Heart right ventricle (tissue), 16 donors: ENCODE measurements at regions not wholly inside any gene's neighbourhood (a gene's known extent, or its start where the extent isn't known, plus 50 kb on each side); places are given as distances from the start of the nearest gene placed in this dataset.

ENCODE experiments used
- ATAC-seq, 8 donors: fragments of 200-7000 bp; cut with Tn5 transposase; one replicate each; pipeline ENCODE4 v1.9.1; 2020; ENCODE audit warnings: mild to moderate bottlenecking in 8 of 8, moderate library complexity in 8 of 8, moderate number of reproducible peaks in 1 of 8
- DNase-seq, 2 donors: peaks; one replicate each; pipeline ENCODE4 v3.0.0-alpha.2; 2020
- H3K27ac ChIP-seq, 10 donors: fragments of 200-600 bp; sonication (generic) in 2 of 10; one replicate each; pipeline versions ENCODE4 v1.5.0 to v1.8.0; 2020 to 2022; ENCODE audit warnings: mild to moderate bottlenecking in 3 of 10
- H3K27me3 ChIP-seq, 7 donors: fragments of 200-600 bp; one replicate each; pipeline ENCODE4 v1.8.0; 2021 to 2022; ENCODE audit warnings: mild to moderate bottlenecking in 2 of 7
- H3K36me3 ChIP-seq, 9 donors: fragments of 200-600 bp; sonication (generic) in 1 of 9; one replicate each; pipeline versions ENCODE4 v1.5.0 to v1.8.0; 2020 to 2022; ENCODE audit warnings: mild to moderate bottlenecking in 2 of 9
- H3K4me1 ChIP-seq, 9 donors: fragments of 200-600 bp; sonication (generic) in 1 of 9; one replicate each; pipeline versions ENCODE4 v1.5.0 to v1.8.0; 2020 to 2022; ENCODE audit warnings: mild to moderate bottlenecking in 4 of 9
- H3K4me3 ChIP-seq, 10 donors: fragments of 200-600 bp; sonication (generic) in 2 of 10; one replicate each; pipeline versions ENCODE4 v1.5.0 to v1.8.0; 2020 to 2022; ENCODE audit warnings: mild to moderate bottlenecking in 7 of 10, moderate library complexity in 2 of 10
- H3K9me3 ChIP-seq, 11 donors: fragments of 200-600 bp in 10 of 11; sonication (generic) in 2 of 11; one replicate each; pipeline versions ENCODE4 v1.5.0 to v1.8.0; 2013 to 2022; ENCODE audit warnings: mild to moderate bottlenecking in 2 of 11, control low read depth in 1 of 11, moderate library complexity in 1 of 11
- CTCF ChIP-seq, 9 donors: fragments of 200-600 bp; sonication (generic) in 2 of 9; IDR thresholded peaks; one replicate each; pipeline versions ENCODE4 v1.5.0 to v1.8.0; 2021 to 2022; ENCODE audit warnings: antibody characterized with exemption in 9 of 9, mild to moderate bottlenecking in 5 of 9, moderate library complexity in 1 of 9
- WGBS, 2 donors: extraction: QIAGEN DNeasy Blood & Tissue Kit; methylation state at CpG; one replicate each; pipeline ENCODE4 v1.1.7; 2013; ENCODE audit warnings: inconsistent platforms in 1 of 2; 5-methylcytosine and 5-hydroxymethylcytosine counted together
- intact Hi-C, 10 donors: fragments of 100-400 bp; cut with DNase I; formaldehyde crosslinking; loops; one replicate each; pipeline versions ENCODE4 v1.11.1 to v1.14.2; 2022
- donor health status: Arrhythmogenic right ventricular cardiomyopathy.
- donor health status: ischemic (EF 13 %, LVEDD 7.1; RV severe dilation, severe dysfunction).
- donor health status: healthy with polysubstance abuse.
- donor health status: DM: no; HTN: yes; CAD: no.
- donor health status: DM: no; HTN: no; CAD: no.
- donor health status: ischemic (EF 25% LVEDD 6.9; RV normal size, moderate dysfunction).
- donor health status: ischemic (EF 25% LVEDD 5.7; RV mildly dilated, moderate dysfunction).
- donor health status: healthy.
- donor health status: DM: yes; HTN: yes; CAD: no.
- donor health status: Ischemic cardiomyopathy.
- donor health status: ischemic (EF 35%, LVEDD 5.7; RV mildly dilated, moderate dysfunction).
- donor health status: nonischemic (EF 11% LVEDD 7.7; RV severe dilation, severe dysfunction).
- donor health status: DM: yes; HTN: yes; CAD: no.
- donor health status: PGD.
- donor health status: ischemic (EF 29% LVEDD 5.4; RV normal size, mild dysfunction).
- donor health status: nonischemic (EF 23%, LVEDD 6.1; RV moderate dilation, normal function).

DNA sequence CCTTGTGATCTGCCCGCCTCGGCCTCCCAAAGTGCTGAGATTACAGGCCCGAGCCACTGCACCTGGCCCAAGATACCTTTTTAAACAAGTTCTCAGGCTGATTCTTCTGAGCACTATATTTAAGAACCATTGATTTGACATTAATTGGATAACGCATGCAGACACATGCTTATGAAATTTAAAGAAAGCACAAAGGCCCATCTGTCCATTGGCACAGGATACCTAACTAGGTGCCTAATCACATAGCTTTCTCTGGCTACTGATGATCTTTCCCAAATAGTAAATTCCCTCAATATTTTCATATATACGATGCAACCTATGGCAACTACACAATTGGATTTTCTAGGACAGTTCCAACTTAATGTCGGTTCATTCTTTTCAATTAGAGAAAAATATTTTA lies 62.5 kb upstream of the STAM2 start:
- TF ChIP-seq CTCF (IDR thresholded peaks at IDR 0.05): no peak
- ATAC-seq: no peak
- Histone ChIP-seq H3K9me3 (peaks cover 0 to 18% (median 0%) of the 10 kb centered on the region in 11 donors), H3K4me3 (no peak overlapping the region), H3K27ac (no peak overlapping the region), H3K27me3 (no peaks in the 10 kb centered on the region), H3K4me1 (peaks cover 0 to 11% (median 0%) of the 10 kb centered on the region in 9 donors), H3K36me3 (no peaks in the 10 kb centered on the region)
- 95 to 97% methylated on average over 6 of the region's 6 CpGs for WGBS, 2 donors
- DNase-seq: no peak
- intact Hi-C loops: no loop called here

- DNase-seq: no peak
- Histone ChIP-seq H3K27me3 (no peaks in the 10 kb centered on the region), H3K4me3 (no peak overlapping the region), H3K27ac (no peak overlapping the region), H3K4me1 (peaks cover 0 to 11% (median 5%) of the 10 kb centered on the region in 9 donors), H3K9me3 (peaks cover 0 to 18% (median 0%) of the 10 kb centered on the region in 11 donors), H3K36me3 (no peaks in the 10 kb centered on the region)
- intact Hi-C loops: no loop called here
- 48 to 50% methylated on average over 2 of the region's 2 CpGs for WGBS, 2 donors
- peak in 3 of 8 donors; percentile 38 to 67 (median 39) for ATAC-seq
- no peak for TF ChIP-seq CTCF (IDR thresholded peaks at IDR 0.05)
Measured at GRCh38 chr2:152240559-152241231, 65.1 kb upstream of the STAM2 start.

- DNase-seq: no peak
- Histone ChIP-seq H3K27me3 (no peaks in the 10 kb centered on the region), H3K4me1 (peaks cover 0 to 11% (median 5%) of the 10 kb centered on the region in 9 donors), H3K9me3 (peaks cover 0 to 18% (median 0%) of the 10 kb centered on the region in 11 donors), H3K27ac (no peak overlapping the region), H3K36me3 (no peaks in the 10 kb centered on the region), H3K4me3 (no peak overlapping the region)
- 65 to 70% methylated on average over 4 of the region's 4 CpGs for WGBS, 2 donors
- no peak for TF ChIP-seq CTCF (IDR thresholded peaks at IDR 0.05)
- intact Hi-C loops: no loop called here
- ATAC-seq: no peak
Measured at GRCh38 chr2:152241948-152242729, 66.6 kb upstream of the STAM2 start.

DNA sequence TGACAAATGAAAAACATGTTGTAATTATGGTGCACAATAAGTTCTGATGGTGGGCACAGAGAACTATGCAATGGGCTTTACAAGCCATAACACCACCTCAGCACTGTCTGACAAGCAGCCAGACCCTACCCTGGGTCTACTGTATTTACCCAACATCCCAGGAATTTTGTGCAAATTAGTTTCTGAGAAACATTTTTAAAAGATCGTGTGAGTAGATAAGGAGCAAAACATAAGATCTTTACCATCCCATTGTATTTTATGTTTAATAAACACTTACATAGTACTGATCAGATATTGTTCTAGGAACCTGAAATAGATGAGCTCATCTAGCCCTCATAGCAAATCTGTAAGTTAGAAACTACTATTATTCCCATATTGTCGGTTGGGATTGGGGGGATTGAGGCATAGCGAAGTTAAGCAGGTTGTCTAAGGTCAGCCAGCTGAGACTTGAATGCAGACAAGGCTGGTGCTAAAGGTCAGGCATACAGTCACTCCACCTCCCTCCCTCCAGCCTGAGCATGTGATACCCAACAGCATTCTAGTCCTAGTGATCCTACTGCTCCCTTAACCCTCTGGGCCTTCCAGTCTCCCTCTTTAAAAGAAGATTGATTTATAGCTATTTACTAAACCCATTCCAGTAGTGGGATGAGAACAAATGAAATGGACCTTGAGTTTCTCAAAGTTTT lies 67.4 kb upstream of the STAM2 start:
- Histone ChIP-seq H3K27ac (no peak overlapping the region), H3K4me1 (peaks cover 0 to 11% (median 5%) of the 10 kb centered on the region in 9 donors), H3K36me3 (no peaks in the 10 kb centered on the region), H3K4me3 (no peak overlapping the region), H3K27me3 (no peaks in the 10 kb centered on the region), H3K9me3 (peaks cover 0 to 18% (median 0%) of the 10 kb centered on the region in 11 donors)
- 93 to 94% methylated on average over 3 of the region's 3 CpGs for WGBS, 2 donors
- DNase-seq (no peak), ATAC-seq (no peak)
- no peak for TF ChIP-seq CTCF (IDR thresholded peaks at IDR 0.05)
- intact Hi-C loops: no loop called here
